ENCODE measurements at regions not wholly inside any gene's neighbourhood (a gene's known extent, or its start where the extent isn't known, plus 50 kb on each side); places are given as distances from the start of the nearest gene placed in this dataset.
A peak's percentile ranks its signal among the peaks of the same experiment; 100 is the strongest.

- no peak overlapping the region for H3K27ac Mint-ChIP-seq (ENCODE audit: unreplicated experiment)
- Histone ChIP-seq H3K9me3 (ENCODE audit: insufficient read depth, low read depth, low read length) (no peaks in the 10 kb centered on the region), H3K4me2 (ENCODE audit: low read length) (no peak overlapping the region), H2AFZ (ENCODE audit: low read depth, low read length) (no peak overlapping the region), H3K4me3 (ENCODE audit: insufficient read depth, low read depth, low read length) (no peak overlapping the region), H3K79me2 (ENCODE audit: insufficient read depth, low read length) (no peaks in the 10 kb centered on the region), H3K36me3 (ENCODE audit: insufficient read depth, low read length) (no peaks in the 10 kb centered on the region), H3K9ac (ENCODE audit: low read length) (no peak overlapping the region), H3K27me3 (ENCODE audit: insufficient read depth, low read length) (no peaks in the 10 kb centered on the region), H3K27ac (ENCODE audit: low read depth, low read length) (no peak overlapping the region), H4K20me1 (ENCODE audit: insufficient read depth, low read length) (no peaks in the 10 kb centered on the region), H3K4me1 (ENCODE audit: insufficient read depth, low read length) (no peaks in the 10 kb centered on the region)
- no peak for TF ChIP-seq CTCF (IDR thresholded peaks at IDR 0.05; ENCODE audit: insufficient read depth, low read depth, low read length)
- TF ChIP-seq EZH2 (IDR thresholded peaks at IDR 0.05; ENCODE audit: insufficient read depth, low read length) = no peak
- no peak overlapping the region for H3K4me3 Mint-ChIP-seq (ENCODE audit: unreplicated experiment)
- H3K9me3 Mint-ChIP-seq (ENCODE audit: unreplicated experiment) = peaks cover 2% of the 10 kb centered on the region
- H3K27me3 Mint-ChIP-seq (ENCODE audit: low read depth, unreplicated experiment) = peaks cover 2% of the 10 kb centered on the region
- FAIRE-seq (no peak), DNase-seq (ENCODE audit: low read depth) (no peak)
- no peaks in the 10 kb centered on the region for H3K4me1 Mint-ChIP-seq (ENCODE audit: low read depth, unreplicated experiment)
- no peaks in the 10 kb centered on the region for H3K36me3 Mint-ChIP-seq (ENCODE audit: low read depth, unreplicated experiment)
These were observed 464.7 kb upstream of the SLC35B3 start for GRCh38 chr6:8900056-8900455.

GRCh38 chr6:8889514-8889913, 454.2 kb upstream of the SLC35B3 start:
- Histone ChIP-seq H3K79me2 (ENCODE audit: insufficient read depth, low read length) (no peaks in the 10 kb centered on the region), H2AFZ (ENCODE audit: low read depth, low read length) (no peak overlapping the region), H3K9me3 (ENCODE audit: insufficient read depth, low read depth, low read length) (no peaks in the 10 kb centered on the region), H3K4me1 (ENCODE audit: insufficient read depth, low read length) (no peaks in the 10 kb centered on the region), H3K9ac (ENCODE audit: low read length) (no peak overlapping the region), H3K36me3 (ENCODE audit: insufficient read depth, low read length) (no peaks in the 10 kb centered on the region), H3K27ac (ENCODE audit: low read depth, low read length) (no peak overlapping the region), H3K27me3 (ENCODE audit: insufficient read depth, low read length) (no peaks in the 10 kb centered on the region), H4K20me1 (ENCODE audit: insufficient read depth, low read length) (no peaks in the 10 kb centered on the region), H3K4me3 (ENCODE audit: insufficient read depth, low read depth, low read length) (no peak overlapping the region), H3K4me2 (ENCODE audit: low read length) (no peak overlapping the region)
- no peak overlapping the region for H3K4me3 Mint-ChIP-seq (ENCODE audit: unreplicated experiment)
- H3K27me3 Mint-ChIP-seq (ENCODE audit: low read depth, unreplicated experiment) = peaks cover 2% of the 10 kb centered on the region
- DNase-seq (ENCODE audit: low read depth) = no peak
- no peak overlapping the region for H3K27ac Mint-ChIP-seq (ENCODE audit: unreplicated experiment)
- TF ChIP-seq CTCF (IDR thresholded peaks at IDR 0.05; ENCODE audit: insufficient read depth, low read depth, low read length) (no peak), EZH2 (IDR thresholded peaks at IDR 0.05; ENCODE audit: insufficient read depth, low read length) (no peak)
- no peaks in the 10 kb centered on the region for H3K9me3 Mint-ChIP-seq (ENCODE audit: unreplicated experiment)
- H3K36me3 Mint-ChIP-seq (ENCODE audit: low read depth, unreplicated experiment) = no peaks in the 10 kb centered on the region
- no peaks in the 10 kb centered on the region for H3K4me1 Mint-ChIP-seq (ENCODE audit: low read depth, unreplicated experiment)
- FAIRE-seq = no peak

- TF ChIP-seq CTCF (IDR thresholded peaks at IDR 0.05; ENCODE audit: insufficient read depth, low read depth, low read length) (peak; percentile 21), EZH2 (IDR thresholded peaks at IDR 0.05; ENCODE audit: insufficient read depth, low read length) (no peak)
- Mint-ChIP-seq H3K27me3 (ENCODE audit: low read depth, unreplicated experiment) (peaks cover 2% of the 10 kb centered on the region), H3K9me3 (ENCODE audit: unreplicated experiment) (peaks cover 2% of the 10 kb centered on the region), H3K27ac (ENCODE audit: unreplicated experiment) (no peak overlapping the region), H3K36me3 (ENCODE audit: low read depth, unreplicated experiment) (no peaks in the 10 kb centered on the region), H3K4me1 (ENCODE audit: low read depth, unreplicated experiment) (no peaks in the 10 kb centered on the region), H3K4me3 (ENCODE audit: unreplicated experiment) (no peak overlapping the region)
- Histone ChIP-seq H3K4me2 (ENCODE audit: low read length) (no peak overlapping the region), H3K4me1 (ENCODE audit: insufficient read depth, low read length) (no peaks in the 10 kb centered on the region), H3K79me2 (ENCODE audit: insufficient read depth, low read length) (no peaks in the 10 kb centered on the region), H2AFZ (ENCODE audit: low read depth, low read length) (no peak overlapping the region), H3K4me3 (ENCODE audit: insufficient read depth, low read depth, low read length) (no peak overlapping the region), H3K9me3 (ENCODE audit: insufficient read depth, low read depth, low read length) (no peaks in the 10 kb centered on the region), H3K9ac (ENCODE audit: low read length) (no peak overlapping the region), H4K20me1 (ENCODE audit: insufficient read depth, low read length) (no peaks in the 10 kb centered on the region), H3K27ac (ENCODE audit: low read depth, low read length) (no peak overlapping the region), H3K27me3 (ENCODE audit: insufficient read depth, low read length) (no peaks in the 10 kb centered on the region), H3K36me3 (ENCODE audit: insufficient read depth, low read length) (no peaks in the 10 kb centered on the region)
- FAIRE-seq = no peak
- no peak for DNase-seq (ENCODE audit: low read depth)
These were observed 453.1 kb upstream of the SLC35B3 start for GRCh38 chr6:8888468-8888867.
